SK-N-SH treated with all-trans-retinoic acid at 6 μM for 48 hours (cell line): ENCODE measurements at regions not wholly inside any gene's neighbourhood (a gene's known extent, or its start where the extent isn't known, plus 50 kb on each side); places are given as distances from the start of the nearest gene placed in this dataset.
A peak's percentile ranks its signal among the peaks of the same experiment; 100 is the strongest.

ENCODE experiments used
- ATAC-seq: fragments of 200-7000 bp; cut with Tn5 transposase; 3 replicates; pipeline ENCODE4 v1.9.1; 2020; ENCODE audit warnings: mild to moderate bottlenecking, moderate library complexity
- BACH2 ChIP-seq: fragments of 250-450 bp; sonication (Bioruptor Pico); IDR thresholded peaks from 2 replicates; pipeline ENCODE4 v1.9.0; 2021; ENCODE audit warnings: mild to moderate bottlenecking, borderline replicate concordance
- CREB5 ChIP-seq: fragments of 250-450 bp; sonication (Bioruptor Pico); IDR thresholded peaks from 2 replicates; pipeline ENCODE4 v1.5.1; 2020; ENCODE audit warnings: low read depth, mild to moderate bottlenecking, moderate library complexity
- CSDC2 ChIP-seq: fragments of 250-450 bp; sonication (Bioruptor Pico); IDR thresholded peaks from 2 replicates; pipeline ENCODE4 v1.5.0; 2020; ENCODE audit warnings: mild to moderate bottlenecking, moderate library complexity
- CSRNP3 ChIP-seq: fragments of 250-450 bp; sonication (Bioruptor Pico); IDR thresholded peaks from 2 replicates; pipeline ENCODE4 v1.5.1; 2021; ENCODE audit warnings: mild to moderate bottlenecking, moderate library complexity
- ESRRG ChIP-seq: fragments of 250-450 bp; sonication (Bioruptor Pico); IDR thresholded peaks from 2 replicates; pipeline ENCODE4 v1.6.1; 2021; ENCODE audit warnings: mild to moderate bottlenecking
- ISL1 ChIP-seq: fragments of 250-450 bp; sonication (Bioruptor Pico); IDR thresholded peaks from 2 replicates; pipeline ENCODE4 v2.1.2; 2022; ENCODE audit warnings: mild to moderate bottlenecking, moderate library complexity
- PATZ1 ChIP-seq: fragments of 250-450 bp; sonication (Bioruptor Pico); IDR thresholded peaks from 2 replicates; pipeline ENCODE4 v1.8.0; 2020; ENCODE audit warnings: mild to moderate bottlenecking, moderate library complexity, borderline replicate concordance
- PPARA ChIP-seq: fragments of 250-450 bp; sonication (Bioruptor Pico); IDR thresholded peaks from 2 replicates; pipeline ENCODE4 v1.5.0; 2020; ENCODE audit warnings: mild to moderate bottlenecking, borderline replicate concordance
- TCF4 ChIP-seq: fragments of 250-450 bp; sonication (Bioruptor Pico); IDR thresholded peaks from 2 replicates; pipeline ENCODE4 v1.8.0; 2021; ENCODE audit warnings: mild to moderate bottlenecking, moderate library complexity, borderline replicate concordance
- TOX ChIP-seq: fragments of 250-450 bp; sonication (Bioruptor Pico); IDR thresholded peaks from 2 replicates; pipeline ENCODE4 v1.8.0; 2021; ENCODE audit warnings: mild to moderate bottlenecking, moderate library complexity, borderline replicate concordance
- TSHZ2 ChIP-seq: fragments of 250-450 bp; sonication (Bioruptor Pico); IDR thresholded peaks from 2 replicates; pipeline ENCODE4 v1.5.0; 2020; ENCODE audit warnings: mild to moderate bottlenecking, moderate library complexity
- ZC3H10 ChIP-seq: fragments of 250-450 bp; sonication (Bioruptor Pico); IDR thresholded peaks from 2 replicates; pipeline ENCODE4 v1.5.1; 2021; ENCODE audit warnings: mild to moderate bottlenecking, moderate library complexity
- ZFP30 ChIP-seq: fragments of 450-650 bp; formaldehyde crosslinking; IDR thresholded peaks from 2 replicates; pipeline ENCODE4 v1.5.0; 2022; ENCODE audit warnings: mild to moderate bottlenecking, moderate library complexity
- ZNF565 ChIP-seq: fragments of 450-650 bp; formaldehyde crosslinking; conservative IDR thresholded peaks from 2 replicates; pipeline ENCODE4 v1.5.0; 2020; ENCODE audit warnings: low read depth, mild to moderate bottlenecking, moderate library complexity
- ZNF70 ChIP-seq: fragments of 450-650 bp; formaldehyde crosslinking; IDR thresholded peaks from 2 replicates; pipeline ENCODE4 v1.5.0; 2020; ENCODE audit warnings: mild to moderate bottlenecking, moderate library complexity

- TF ChIP-seq ISL1 (CRISPR knock-in tag): peak; percentile 14; the same call in 1 of the 2 replicates
- TF ChIP-seq CSDC2 (CRISPR knock-in tag): no peak
- TF ChIP-seq, all 23 proteins: peak for 1
Observed at GRCh38 chr13:72246396-72246795, 379.4 kb upstream of the DACH1 start.

GRCh38 chr13:72244788-72245187, 377.8 kb upstream of the DACH1 start:
- ATAC-seq: no peak
- TF ChIP-seq CSDC2 (CRISPR knock-in tag) (no peak), CREB5 (CRISPR knock-in tag) (no peak), ISL1 (CRISPR knock-in tag) (peak; percentile 81), TSHZ2 (CRISPR knock-in tag) (no peak)

More at GRCh38 chr13:72246396-72246795, 379.4 kb upstream of the DACH1 start:
- ATAC-seq: no peak

- no peak for ATAC-seq
- TF ChIP-seq ESRRG (no peak), TCF4 (CRISPR knock-in tag) (no peak), ZC3H10 (no peak), BACH2 (no peak)
Observed at GRCh38 chr13:72230131-72230530, 363.1 kb upstream of the DACH1 start.

- ATAC-seq: no peak
- TF ChIP-seq ZFP30 (CRISPR knock-in tag): no peak
- no peak for TF ChIP-seq PATZ1 (CRISPR knock-in tag)
- TF ChIP-seq TCF4 (CRISPR knock-in tag): peak; percentile 35; the same call in 1 of the 2 replicates
- no peak for TF ChIP-seq ZC3H10
Observed at GRCh38 chr13:72229067-72229466, 362.1 kb upstream of the DACH1 start.

- peak; percentile 63 for ATAC-seq
- no peak for TF ChIP-seq CSRNP3 (CRISPR knock-in tag)
Observed at GRCh38 chr13:72221276-72221962, 354.4 kb upstream of the DACH1 start.

GRCh38 chr13:72218966-72219365, 352.0 kb upstream of the DACH1 start:
- ATAC-seq: no peak
- no peak for TF ChIP-seq TCF4 (CRISPR knock-in tag)
- TF ChIP-seq ZC3H10: no peak
- TF ChIP-seq TOX (CRISPR knock-in tag): no peak
- TF ChIP-seq ZNF565: no peak
- TF ChIP-seq TSHZ2 (CRISPR knock-in tag): no peak
- no peak for TF ChIP-seq ISL1 (CRISPR knock-in tag)
- TF ChIP-seq PPARA (CRISPR knock-in tag): no peak
- TF ChIP-seq ZNF70 (CRISPR knock-in tag): no peak
- TF ChIP-seq ESRRG: no peak
